Fibroblast of skin of right quadriceps (primary cell): ENCODE measurements at regions not wholly inside any gene's neighbourhood (a gene's known extent, or its start where the extent isn't known, plus 50 kb on each side); places are given as distances from the start of the nearest gene placed in this dataset.

Experiments used
- DNase-seq: peaks from one replicate; pipeline ENCODE4 v3.0.0-alpha.2; 2013

DNA sequence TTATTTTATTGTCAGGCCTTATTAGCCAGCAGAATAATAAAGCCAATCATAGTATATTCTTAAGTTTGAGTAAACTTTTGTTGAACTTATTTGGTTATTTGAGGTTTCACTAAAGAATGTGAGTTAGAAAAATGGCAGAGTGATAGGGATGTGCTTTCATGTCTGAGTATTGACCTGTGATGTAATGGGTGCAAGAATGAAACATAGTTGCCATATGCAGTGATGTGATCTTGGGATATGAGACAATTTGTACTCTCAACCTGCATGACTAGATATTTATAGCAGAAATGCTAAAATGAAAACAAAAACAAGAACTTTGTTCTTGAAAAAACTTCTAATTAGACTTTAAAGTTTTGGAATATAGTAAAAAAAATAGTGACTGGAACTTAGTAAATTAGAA lies 97.9 kb downstream of the DISP1 start:
- DNase-seq = peak; percentile 38

GRCh38 chr1:222914861-222915632 lies 100.2 kb downstream of the DISP1 start:
- DNase-seq = peak; percentile 84

DNA sequence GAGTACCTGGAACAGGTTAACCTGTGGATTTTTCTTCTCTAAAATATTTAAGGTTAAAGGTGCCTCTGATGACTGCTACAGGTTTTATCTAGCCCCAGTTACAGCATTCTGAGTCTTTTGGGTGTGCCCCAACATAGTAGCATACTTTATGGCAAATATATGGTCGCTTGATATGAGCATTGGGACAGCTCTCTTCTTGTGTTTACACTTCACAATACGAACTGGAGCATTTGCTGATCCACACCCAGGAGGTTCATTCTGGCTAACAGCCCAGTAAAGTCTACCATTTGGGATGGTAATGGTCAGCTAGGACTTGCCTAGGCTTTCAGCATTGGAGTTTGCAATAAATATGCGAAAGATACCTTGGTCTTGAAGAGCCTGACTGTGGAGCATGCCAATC lies 101.3 kb downstream of the DISP1 start:
- DNase-seq = no peak

DNA sequence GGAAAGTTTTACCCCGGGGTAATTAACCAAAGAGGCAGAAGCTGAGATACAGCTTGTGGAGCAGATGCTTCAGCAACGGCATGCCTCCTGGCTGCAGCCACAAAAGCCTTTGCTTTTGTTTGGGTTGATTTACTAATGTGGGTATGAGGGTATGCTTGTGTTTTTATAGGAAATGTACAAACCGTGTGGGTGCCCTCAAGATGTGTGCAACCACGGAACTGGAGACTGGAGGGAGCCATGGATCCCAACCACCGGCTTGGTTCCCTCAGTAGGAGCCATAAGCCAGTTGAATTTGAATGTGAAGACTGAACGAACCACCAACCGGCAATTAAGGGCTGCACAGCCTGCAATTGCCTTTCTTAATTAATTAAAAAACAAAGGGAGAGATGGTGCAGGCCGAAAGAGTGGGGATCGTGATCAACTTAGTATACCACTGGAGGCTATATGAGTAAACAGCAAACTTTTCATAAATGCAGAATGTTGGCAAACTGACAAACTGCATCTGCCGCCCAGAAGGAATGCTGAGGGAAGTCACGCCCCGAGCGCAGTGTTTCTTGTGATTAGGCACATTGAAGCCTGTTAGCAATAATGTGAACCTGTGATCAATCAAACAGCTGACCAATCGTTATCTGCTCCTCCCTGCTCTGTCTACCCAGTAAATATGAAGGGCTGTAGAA lies 104.1 kb downstream of the DISP1 start:
- peak; percentile 66 for DNase-seq

- DNase-seq = peak; percentile 66
These were observed 104.6 kb downstream of the DISP1 start for GRCh38 chr1:222919478-222919865.

- DNase-seq = peak; percentile 77
These were observed 105.3 kb downstream of the DISP1 start for GRCh38 chr1:222920169-222920568.

- no peak for DNase-seq
These were observed 107.1 kb downstream of the DISP1 start for GRCh38 chr1:222921945-222922344.

DNA sequence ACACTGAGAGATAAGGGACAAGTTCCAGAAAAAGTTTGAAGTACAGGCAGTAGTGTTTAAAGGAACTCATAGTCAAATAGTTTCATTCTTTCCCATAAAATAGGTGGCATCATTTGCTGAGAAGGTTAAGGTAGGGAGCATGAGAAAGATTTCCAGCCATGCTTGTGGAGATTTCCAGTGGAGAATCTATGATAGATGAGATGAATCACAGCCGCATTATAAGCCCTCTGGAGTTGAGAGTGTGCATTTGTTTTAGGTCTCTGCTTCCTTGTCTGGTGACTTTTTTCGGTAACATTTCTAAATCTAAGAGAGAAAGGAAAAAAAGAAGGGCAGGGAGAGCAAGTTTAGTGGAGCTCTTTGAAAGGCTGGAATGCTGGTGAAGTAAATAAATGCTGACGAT lies 108.7 kb downstream of the DISP1 start:
- DNase-seq = no peak

DNA sequence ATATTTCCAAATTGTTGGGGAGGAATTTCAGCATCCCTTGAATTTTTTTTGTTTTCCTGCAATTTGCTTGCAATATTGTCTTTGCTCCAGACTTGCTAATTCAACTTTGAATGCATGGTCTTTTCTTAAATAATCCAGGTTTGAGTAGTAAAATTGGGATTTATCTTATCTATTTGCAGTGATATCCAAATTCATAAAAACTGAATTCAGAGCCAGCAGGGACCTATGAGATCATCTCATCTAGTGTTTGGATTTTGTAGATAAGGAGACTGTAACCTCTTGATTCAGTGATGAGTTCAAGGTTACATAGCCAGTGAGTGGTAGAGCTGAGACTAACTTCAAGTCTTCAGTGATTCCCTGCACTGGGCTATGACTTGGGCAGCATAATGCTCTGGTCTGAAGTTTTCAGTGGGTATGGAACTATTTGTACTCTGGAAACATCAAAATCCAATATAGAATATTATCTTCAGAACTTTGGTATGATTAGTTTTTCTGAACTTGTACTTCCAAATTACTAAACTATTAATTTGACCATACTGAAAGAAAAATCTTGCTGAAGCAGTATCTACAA lies 109.4 kb downstream of the DISP1 start:
- no peak for DNase-seq

- DNase-seq = peak; percentile 73
These were observed 111.7 kb downstream of the DISP1 start for GRCh38 chr1:222926566-222926965.

DNA sequence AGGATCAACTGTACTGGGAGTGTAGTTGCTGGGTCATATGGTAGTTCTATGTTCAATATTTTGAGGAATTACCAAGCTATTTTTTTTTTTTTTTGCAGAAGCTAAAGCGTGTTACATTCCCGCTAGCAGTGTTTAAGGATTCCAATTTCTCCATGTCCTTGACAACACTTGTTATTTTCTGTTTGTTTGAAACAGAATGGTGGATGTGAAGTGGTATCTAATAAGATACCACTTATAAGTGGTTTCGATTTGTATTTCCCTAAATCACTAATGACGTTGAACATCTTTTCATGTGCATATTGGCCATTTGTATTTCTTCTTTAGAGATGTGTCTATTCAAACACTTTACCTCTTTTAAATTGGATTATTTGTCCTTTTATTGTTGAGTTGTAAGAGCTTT lies 112.2 kb downstream of the DISP1 start:
- DNase-seq = no peak

DNA sequence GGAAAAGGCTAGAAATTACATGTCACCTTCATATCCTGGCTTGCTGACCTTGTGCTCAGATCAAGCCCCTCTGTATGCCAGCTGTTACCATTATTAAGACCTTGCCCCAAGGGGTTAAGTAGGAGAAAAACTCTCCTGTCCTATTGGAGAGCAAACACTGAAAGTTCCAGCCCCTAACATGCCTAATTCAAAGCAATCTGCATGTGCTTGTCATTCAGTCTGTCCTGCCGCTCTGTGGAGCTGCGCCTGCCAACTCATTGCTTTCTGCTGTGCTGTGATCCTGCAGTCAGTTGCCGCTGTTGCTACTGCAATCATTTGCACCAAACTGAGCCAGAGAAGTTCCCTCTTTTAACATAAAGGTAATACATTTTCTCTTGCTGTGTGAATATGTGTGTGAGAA lies 113.4 kb downstream of the DISP1 start:
- DNase-seq = peak; percentile 47

GRCh38 chr1:222930070-222930469 lies 115.2 kb downstream of the DISP1 start:
- no peak for DNase-seq

GRCh38 chr1:222931023-222931422 lies 116.2 kb downstream of the DISP1 start:
- peak; percentile 63 for DNase-seq

- no peak for DNase-seq
These were observed 118.4 kb downstream of the DISP1 start for GRCh38 chr1:222933273-222933672.

DNA sequence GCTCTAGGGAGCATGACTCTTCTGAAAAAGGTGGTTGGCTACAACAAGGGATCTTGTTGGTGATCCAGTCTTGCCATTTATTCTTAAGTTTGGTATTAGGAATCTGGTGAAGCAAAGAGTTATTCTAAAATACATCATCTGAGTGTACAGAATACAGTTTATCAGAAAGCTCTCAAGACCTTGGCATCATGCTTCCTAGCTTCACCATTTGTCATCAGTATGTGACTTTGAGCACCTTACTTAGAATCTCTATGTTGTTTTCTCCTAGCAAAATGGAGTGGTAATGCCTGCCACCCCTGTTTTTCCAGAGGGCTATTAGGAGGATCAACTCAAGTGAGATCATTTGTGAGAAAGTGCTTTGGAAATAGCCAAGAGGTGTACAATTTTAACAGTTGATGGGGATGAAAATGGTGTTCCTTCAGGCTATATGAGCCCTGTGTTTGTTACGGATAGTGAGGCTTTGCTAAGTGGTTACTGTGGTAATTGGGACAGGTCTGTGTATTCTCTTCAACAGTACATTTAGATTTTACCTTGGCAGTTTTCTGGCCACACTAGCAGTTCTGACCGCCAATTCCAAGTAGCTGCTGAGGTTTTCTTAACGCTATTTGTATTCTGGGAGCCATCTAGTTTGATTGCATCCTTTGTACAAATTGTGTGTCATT lies 120.5 kb downstream of the DISP1 start:
- DNase-seq = no peak

GRCh38 chr1:222936042-222936441 lies 121.2 kb downstream of the DISP1 start:
- no peak for DNase-seq

DNA sequence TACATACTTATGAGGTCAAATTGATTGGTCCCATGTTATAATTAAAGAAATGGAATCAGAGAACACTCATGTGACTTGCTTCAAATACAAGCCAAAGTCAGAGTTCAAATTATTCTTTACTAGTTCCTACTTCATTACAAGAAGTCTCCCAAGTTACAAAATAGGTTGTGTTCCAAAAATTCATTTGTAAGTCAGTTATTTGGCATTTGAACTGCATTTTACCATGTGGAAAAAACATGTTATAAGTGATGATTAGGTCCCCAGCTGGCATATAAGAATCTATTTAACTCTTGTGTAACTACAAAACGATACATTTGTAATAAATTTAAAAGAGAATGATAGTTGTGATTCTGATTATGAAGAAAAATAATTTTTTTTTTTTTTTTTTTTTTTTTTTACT lies 124.1 kb downstream of the DISP1 start:
- no peak for DNase-seq

GRCh38 chr1:222940095-222940494 lies 125.3 kb downstream of the DISP1 start:
- DNase-seq = no peak

GRCh38 chr1:222940906-222941305 lies 126.1 kb downstream of the DISP1 start:
- no peak for DNase-seq

DNA sequence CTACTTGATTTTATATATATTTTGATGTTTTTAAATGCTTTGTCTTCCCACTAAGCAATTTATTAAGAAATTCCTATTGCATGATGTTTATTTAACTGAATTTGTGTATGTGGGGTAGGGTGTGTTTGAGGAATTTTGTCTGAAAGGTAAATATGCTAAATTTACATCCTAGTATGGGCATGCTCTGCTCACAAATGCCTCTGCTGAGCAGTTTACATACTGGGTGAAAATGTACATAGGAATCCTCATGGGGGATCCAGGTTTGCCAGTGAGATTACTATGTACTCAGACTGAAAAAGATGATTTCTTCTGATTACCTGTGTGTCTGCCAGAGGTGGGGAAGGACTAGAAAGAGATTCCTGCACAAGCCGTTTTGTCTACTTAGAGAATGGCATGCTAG lies 126.6 kb downstream of the DISP1 start:
- no peak for DNase-seq

DNA sequence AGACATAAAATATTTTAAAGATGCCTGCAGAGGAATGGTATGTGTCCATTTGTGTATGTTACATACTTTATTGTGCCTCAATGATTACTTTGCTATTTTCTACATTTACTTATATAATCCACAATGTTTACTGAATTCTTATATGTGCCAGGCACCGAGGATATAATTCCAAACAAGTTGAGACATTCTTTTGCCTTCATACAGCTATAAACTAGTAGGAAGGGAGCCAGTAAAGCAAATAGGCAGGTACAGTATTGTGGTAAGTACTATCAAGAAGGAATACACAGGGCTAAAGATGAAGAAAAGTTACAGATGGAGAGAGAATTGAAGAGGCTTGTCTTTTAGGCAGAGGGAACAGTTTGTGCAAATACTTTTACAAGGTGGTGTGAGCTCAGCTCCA lies 131.6 kb downstream of the DISP1 start:
- DNase-seq = no peak

DNA sequence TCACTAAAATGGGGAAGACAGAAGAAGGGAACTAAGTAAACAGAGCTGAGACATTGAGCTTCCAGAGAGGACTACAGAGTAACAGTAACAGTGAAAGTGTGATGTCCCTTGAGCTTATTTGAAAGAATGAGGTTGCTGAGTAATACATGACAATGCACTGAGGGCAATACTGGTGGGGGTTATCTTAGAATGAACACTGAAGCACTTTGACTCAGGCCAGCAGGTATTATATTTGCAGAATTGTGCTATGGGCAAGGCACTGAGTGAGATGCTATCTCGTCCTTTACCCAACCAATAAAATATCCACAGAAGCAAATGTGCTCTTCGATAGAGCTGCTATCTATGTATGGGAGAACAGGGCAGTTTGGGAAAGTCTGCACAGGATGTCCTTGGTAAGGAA lies 133.2 kb downstream of the DISP1 start:
- no peak for DNase-seq

- no peak for DNase-seq
These were observed 136.1 kb downstream of the DISP1 start for GRCh38 chr1:222950892-222951291.
